HFFc6 (cell line): ENCODE measurements at regions not wholly inside any gene's neighbourhood (a gene's known extent, or its start where the extent isn't known, plus 50 kb on each side); places are given as distances from the start of the nearest gene placed in this dataset.

Experiments
- DNase-seq: peaks from one replicate; pipeline ENCODE4 v3.0.0-alpha.2; 2018
- H3K27ac Mint-ChIP-seq: 2 replicates; pipeline ENCODE4 v1.8.0; 2020; ENCODE audit warnings: mild to moderate bottlenecking, mixed read lengths
- H3K27me3 Mint-ChIP-seq: 2 replicates; pipeline ENCODE4 v1.8.0; 2021; ENCODE audit warnings: mild to moderate bottlenecking, moderate library complexity, mixed read lengths; ENCODE audit not compliant: insufficient read depth
- H3K36me3 Mint-ChIP-seq: 2 replicates; pipeline ENCODE4 v1.8.0; 2021; ENCODE audit warnings: low read depth, mixed read lengths
- H3K4me1 Mint-ChIP-seq: 2 replicates; pipeline ENCODE4 v1.8.0; 2020; ENCODE audit warnings: low read depth, mixed read lengths
- H3K4me3 Mint-ChIP-seq: 2 replicates; pipeline ENCODE4 v1.8.0; 2020; ENCODE audit warnings: mild to moderate bottlenecking, moderate library complexity, mixed read lengths
- H3K9me3 Mint-ChIP-seq: 2 replicates; pipeline ENCODE4 v1.8.0; 2020; ENCODE audit warnings: mild to moderate bottlenecking, mixed read lengths
- TF ChIP-seq, protein P1 (sequence below): fragments of 200-600 bp; sonication (generic); IDR thresholded peaks from 2 replicates; pipeline ENCODE4 v1.5.0; 2021; ENCODE audit warnings: antibody characterized with exemption, mild to moderate bottlenecking

DNA sequence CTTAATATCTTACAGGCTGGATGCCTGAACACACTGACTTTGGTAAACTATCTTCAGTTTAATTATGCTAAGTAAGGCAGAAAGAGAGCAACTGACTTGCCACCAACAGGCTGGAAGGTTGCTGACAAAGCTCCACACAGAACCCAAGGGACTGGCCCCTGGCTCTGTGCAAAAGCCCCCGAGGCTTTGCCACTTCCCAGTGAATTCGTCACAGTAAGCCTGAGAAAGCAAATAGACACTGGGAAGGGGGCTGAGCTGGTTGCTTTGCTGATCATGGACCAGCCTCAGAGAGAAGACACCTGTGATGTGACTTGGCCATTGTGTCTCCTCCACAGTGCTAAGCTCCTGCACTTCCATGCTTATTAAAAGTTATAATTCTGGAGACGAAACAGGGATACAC, 91.7 kb downstream of the BLID start:
- TF ChIP-seq, protein P1, sequence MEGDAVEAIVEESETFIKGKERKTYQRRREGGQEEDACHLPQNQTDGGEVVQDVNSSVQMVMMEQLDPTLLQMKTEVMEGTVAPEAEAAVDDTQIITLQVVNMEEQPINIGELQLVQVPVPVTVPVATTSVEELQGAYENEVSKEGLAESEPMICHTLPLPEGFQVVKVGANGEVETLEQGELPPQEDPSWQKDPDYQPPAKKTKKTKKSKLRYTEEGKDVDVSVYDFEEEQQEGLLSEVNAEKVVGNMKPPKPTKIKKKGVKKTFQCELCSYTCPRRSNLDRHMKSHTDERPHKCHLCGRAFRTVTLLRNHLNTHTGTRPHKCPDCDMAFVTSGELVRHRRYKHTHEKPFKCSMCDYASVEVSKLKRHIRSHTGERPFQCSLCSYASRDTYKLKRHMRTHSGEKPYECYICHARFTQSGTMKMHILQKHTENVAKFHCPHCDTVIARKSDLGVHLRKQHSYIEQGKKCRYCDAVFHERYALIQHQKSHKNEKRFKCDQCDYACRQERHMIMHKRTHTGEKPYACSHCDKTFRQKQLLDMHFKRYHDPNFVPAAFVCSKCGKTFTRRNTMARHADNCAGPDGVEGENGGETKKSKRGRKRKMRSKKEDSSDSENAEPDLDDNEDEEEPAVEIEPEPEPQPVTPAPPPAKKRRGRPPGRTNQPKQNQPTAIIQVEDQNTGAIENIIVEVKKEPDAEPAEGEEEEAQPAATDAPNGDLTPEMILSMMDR = no peak
- DNase-seq = no peak
- peaks cover 68% of the 10 kb centered on the region for H3K4me1 Mint-ChIP-seq
- H3K9me3 Mint-ChIP-seq = no peaks in the 10 kb centered on the region; the same call in 1 of the 2 replicates
- H3K4me3 Mint-ChIP-seq = no peak overlapping the region
- peaks cover 4% of the 10 kb centered on the region for H3K27me3 Mint-ChIP-seq
- H3K36me3 Mint-ChIP-seq = peaks cover 41% of the 10 kb centered on the region
- peak overlapping the region; percentile 36; the same call in 1 of the 2 replicates for H3K27ac Mint-ChIP-seq

- H3K27me3 Mint-ChIP-seq = peaks cover 4% of the 10 kb centered on the region
Measured at GRCh38 chr11:122023614-122024250, 92.3 kb downstream of the BLID start.

GRCh38 chr11:122022646-122023045, 93.4 kb downstream of the BLID start:
- Mint-ChIP-seq H3K4me3 (no peak overlapping the region), H3K4me1 (peaks cover 57% of the 10 kb centered on the region), H3K9me3 (no peaks in the 10 kb centered on the region; the same call in 1 of the 2 replicates), H3K27me3 (peaks cover 4% of the 10 kb centered on the region), H3K27ac (no peak overlapping the region), H3K36me3 (peaks cover 25% of the 10 kb centered on the region)
- TF ChIP-seq, protein P1 = no peak
- DNase-seq = no peak

More at GRCh38 chr11:122023614-122024250, 92.3 kb downstream of the BLID start:
- H3K27ac Mint-ChIP-seq = peak overlapping the region; percentile 48
- TF ChIP-seq, protein P1 = peak; percentile 19; the same call in 1 of the 2 replicates
- no peaks in the 10 kb centered on the region; the same call in 1 of the 2 replicates for H3K9me3 Mint-ChIP-seq
- no peak for DNase-seq
- H3K4me1 Mint-ChIP-seq = peaks cover 67% of the 10 kb centered on the region
- peak overlapping the region; percentile 64 for H3K4me3 Mint-ChIP-seq
- H3K36me3 Mint-ChIP-seq = peaks cover 36% of the 10 kb centered on the region

GRCh38 chr11:122020902-122021301, 95.1 kb downstream of the BLID start:
- TF ChIP-seq, protein P1 = peak; percentile 77
- H3K4me1 Mint-ChIP-seq = peaks cover 44% of the 10 kb centered on the region
- H3K36me3 Mint-ChIP-seq = peaks cover 8% of the 10 kb centered on the region
- no peak overlapping the region for H3K4me3 Mint-ChIP-seq
- H3K27ac Mint-ChIP-seq = no peak overlapping the region
- H3K27me3 Mint-ChIP-seq = no peaks in the 10 kb centered on the region
- DNase-seq = no peak
- no peaks in the 10 kb centered on the region; the same call in 1 of the 2 replicates for H3K9me3 Mint-ChIP-seq

DNA sequence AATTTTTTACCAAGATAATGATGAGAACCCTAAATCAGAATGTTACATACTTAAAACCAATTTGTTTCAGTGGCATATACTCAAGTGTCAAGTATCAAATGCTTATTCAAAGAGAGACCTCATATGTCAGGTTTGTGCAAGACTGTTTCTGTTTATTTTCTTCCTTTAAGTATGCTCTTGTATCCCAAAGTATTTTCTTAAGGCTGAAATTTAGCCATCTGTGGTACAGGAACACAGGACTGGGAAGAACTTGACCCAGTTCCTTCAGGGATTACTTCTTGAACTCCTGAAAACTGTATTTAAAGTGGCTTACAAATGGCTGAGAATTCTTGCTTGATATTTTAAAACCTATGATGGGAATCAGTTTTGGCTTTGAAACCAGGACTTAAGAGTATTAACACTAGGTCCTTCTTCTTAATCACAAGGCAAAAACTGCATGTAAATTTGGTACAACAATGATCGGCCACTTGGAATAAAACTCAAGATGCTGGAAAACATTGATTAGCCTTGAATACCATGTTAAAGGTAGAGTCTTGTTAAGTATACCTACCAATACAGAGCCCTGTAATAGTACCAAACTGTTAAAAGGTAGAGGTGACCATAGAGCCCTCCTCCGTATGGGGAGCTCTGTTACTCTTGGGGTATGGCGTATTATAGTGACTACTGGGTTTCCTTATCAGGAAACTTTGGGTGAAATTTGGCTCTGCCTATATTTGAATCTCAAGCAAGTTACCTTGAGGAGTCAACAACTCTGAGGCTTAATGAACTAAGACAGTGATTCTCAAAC, 95.9 kb downstream of the BLID start:
- no peaks in the 10 kb centered on the region for H3K27me3 Mint-ChIP-seq
- no peak for DNase-seq
- no peaks in the 10 kb centered on the region for H3K36me3 Mint-ChIP-seq
- no peaks in the 10 kb centered on the region for H3K9me3 Mint-ChIP-seq
- H3K4me3 Mint-ChIP-seq = no peak overlapping the region
- H3K4me1 Mint-ChIP-seq = peaks cover 40% of the 10 kb centered on the region
- H3K27ac Mint-ChIP-seq = no peak overlapping the region
- TF ChIP-seq, protein P1 = no peak
